ENCODE measurements at regions not wholly inside any gene's neighbourhood (a gene's known extent, or its start where the extent isn't known, plus 50 kb on each side); places are given as distances from the start of the nearest gene placed in this dataset.

GRCh38 chr16:63365649-63366304, 1329.5 kb upstream of the CDH8 start:
- POLR2A ChIA-PET: no interaction called here
- H3K27ac ChIP-seq (ENCODE audit: low read depth, low read length): no peak overlapping the region
- Mint-ChIP-seq H3K27ac (no peak overlapping the region), H3K36me3 (no peaks in the 10 kb centered on the region), H3K9me3 (peaks cover 17 to 35% (median 23%) of the 10 kb centered on the region in 5 donors), H3K4me1 (no peaks in the 10 kb centered on the region), H3K4me3 (no peak overlapping the region), H3K27me3 (no peaks in the 10 kb centered on the region)
- DNase-seq: no peak
- no peak overlapping the region for H3K4me3 ChIP-seq (ENCODE audit: low read length)
- CTCF ChIA-PET: no interaction called here
- no peaks in the 10 kb centered on the region for H3K36me3 ChIP-seq (ENCODE audit: insufficient read depth, low read length)
- H3K27me3 ChIP-seq (ENCODE audit: insufficient read depth, low read length, poor library complexity, severe bottlenecking): no peaks in the 10 kb centered on the region
- no peaks in the 10 kb centered on the region for H3K4me1 ChIP-seq (ENCODE audit: insufficient read depth, low read length)
- H3K9me3 ChIP-seq (ENCODE audit: low read length): no peaks in the 10 kb centered on the region

GRCh38 chr16:63363738-63364137, 1327.5 kb upstream of the CDH8 start:
- Mint-ChIP-seq H3K27ac (no peak overlapping the region), H3K4me3 (no peak overlapping the region), H3K36me3 (no peaks in the 10 kb centered on the region), H3K9me3 (peaks cover 16 to 41% (median 18%) of the 10 kb centered on the region in 5 donors), H3K4me1 (no peaks in the 10 kb centered on the region), H3K27me3 (no peaks in the 10 kb centered on the region)
- no peaks in the 10 kb centered on the region for H3K4me1 ChIP-seq (ENCODE audit: insufficient read depth, low read length)
- no peaks in the 10 kb centered on the region for H3K36me3 ChIP-seq (ENCODE audit: insufficient read depth, low read length)
- DNase-seq: no peak
- ChIA-PET CTCF (no interaction called here), POLR2A (no interaction called here)
- no peaks in the 10 kb centered on the region for H3K9me3 ChIP-seq (ENCODE audit: low read length)
- H3K27ac ChIP-seq (ENCODE audit: low read depth, low read length): no peak overlapping the region
- H3K4me3 ChIP-seq (ENCODE audit: low read length): no peak overlapping the region
- H3K27me3 ChIP-seq (ENCODE audit: insufficient read depth, low read length, poor library complexity, severe bottlenecking): no peaks in the 10 kb centered on the region

GRCh38 chr16:63361032-63361624, 1324.9 kb upstream of the CDH8 start:
- POLR2A ChIA-PET: no interaction called here
- no peaks in the 10 kb centered on the region for H3K27me3 Mint-ChIP-seq
- H3K27ac Mint-ChIP-seq: no peak overlapping the region
- H3K4me3 Mint-ChIP-seq: no peak overlapping the region
- CTCF ChIA-PET: no interaction called here
- H3K27ac ChIP-seq (ENCODE audit: low read depth, low read length): no peak overlapping the region
- H3K9me3 Mint-ChIP-seq: peaks cover 12 to 38% (median 20%) of the 10 kb centered on the region in 5 donors
- no peaks in the 10 kb centered on the region for H3K27me3 ChIP-seq (ENCODE audit: insufficient read depth, low read length, poor library complexity, severe bottlenecking)
- no peaks in the 10 kb centered on the region for H3K36me3 ChIP-seq (ENCODE audit: insufficient read depth, low read length)
- no peaks in the 10 kb centered on the region for H3K4me1 ChIP-seq (ENCODE audit: insufficient read depth, low read length)
- no peaks in the 10 kb centered on the region for H3K4me1 Mint-ChIP-seq
- DNase-seq: no peak
- H3K36me3 Mint-ChIP-seq: no peaks in the 10 kb centered on the region
- no peak overlapping the region for H3K4me3 ChIP-seq (ENCODE audit: low read length)
- no peaks in the 10 kb centered on the region for H3K9me3 ChIP-seq (ENCODE audit: low read length)

DNA sequence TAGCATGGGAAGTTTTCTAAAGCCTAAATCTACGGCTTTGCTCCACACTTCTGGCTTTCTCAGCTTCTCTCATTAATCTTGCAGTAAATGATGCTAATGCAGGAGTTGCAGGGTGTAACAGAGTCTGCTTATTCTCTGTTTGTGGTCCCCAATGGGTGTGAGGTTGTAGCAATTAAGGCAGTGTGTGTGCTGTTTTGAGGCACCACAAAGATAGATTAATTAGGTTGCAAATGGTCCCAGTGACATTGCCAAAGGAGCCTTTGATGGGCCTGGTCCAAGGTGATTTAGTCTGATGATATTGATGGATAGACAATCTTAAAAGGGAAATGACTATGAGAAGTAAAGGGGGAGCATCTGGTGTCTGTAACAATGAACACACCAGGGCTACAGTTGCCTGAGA, 1313.7 kb upstream of the CDH8 start:
- POLR2A ChIA-PET: no interaction called here

DNA sequence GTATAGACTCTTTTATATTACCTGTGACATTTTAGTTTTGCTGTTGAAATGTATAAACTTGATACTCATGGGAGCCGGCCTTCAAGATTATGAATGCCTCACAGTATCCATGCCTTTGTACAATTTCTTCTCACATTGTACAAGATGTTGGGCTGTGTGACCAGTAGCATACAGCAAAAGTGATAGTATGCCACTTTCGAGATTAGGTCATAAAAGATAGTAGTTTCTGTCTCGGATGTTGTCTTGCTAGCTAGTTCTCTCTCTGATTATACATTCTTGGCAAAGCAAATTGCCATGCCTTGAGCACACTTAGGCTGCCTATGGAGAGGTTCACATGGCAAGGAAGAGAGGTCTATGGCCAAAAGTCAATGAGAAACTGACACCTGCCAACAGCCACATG, 1309.8 kb upstream of the CDH8 start:
- Mint-ChIP-seq H3K4me1 (no peaks in the 10 kb centered on the region), H3K9me3 (peaks cover 9 to 40% (median 14%) of the 10 kb centered on the region in 5 donors), H3K27ac (no peak overlapping the region), H3K36me3 (no peaks in the 10 kb centered on the region), H3K27me3 (no peaks in the 10 kb centered on the region), H3K4me3 (no peak overlapping the region)
- DNase-seq: no peak
- CTCF ChIA-PET: no interaction called here
- H3K4me1 ChIP-seq (ENCODE audit: insufficient read depth, low read length): no peaks in the 10 kb centered on the region
- POLR2A ChIA-PET: no interaction called here
- H3K27ac ChIP-seq (ENCODE audit: low read depth, low read length): no peak overlapping the region
- H3K9me3 ChIP-seq (ENCODE audit: low read length): no peaks in the 10 kb centered on the region
- no peaks in the 10 kb centered on the region for H3K36me3 ChIP-seq (ENCODE audit: insufficient read depth, low read length)
- no peaks in the 10 kb centered on the region for H3K27me3 ChIP-seq (ENCODE audit: insufficient read depth, low read length, poor library complexity, severe bottlenecking)
- H3K4me3 ChIP-seq (ENCODE audit: low read length): no peak overlapping the region

More for the DNA sequence above, 1313.7 kb upstream of the CDH8 start:
- CTCF ChIA-PET: no interaction called here
- no peaks in the 10 kb centered on the region for H3K36me3 ChIP-seq (ENCODE audit: insufficient read depth, low read length)
- Mint-ChIP-seq H3K27me3 (no peaks in the 10 kb centered on the region), H3K27ac (no peak overlapping the region), H3K9me3 (peaks cover 6 to 28% (median 7%) of the 10 kb centered on the region in 5 donors), H3K36me3 (no peaks in the 10 kb centered on the region), H3K4me3 (no peak overlapping the region), H3K4me1 (no peaks in the 10 kb centered on the region)
- H3K4me3 ChIP-seq (ENCODE audit: low read length): no peak overlapping the region
- no peak for DNase-seq
- no peaks in the 10 kb centered on the region for H3K9me3 ChIP-seq (ENCODE audit: low read length)
- H3K27me3 ChIP-seq (ENCODE audit: insufficient read depth, low read length, poor library complexity, severe bottlenecking): no peaks in the 10 kb centered on the region
- no peak overlapping the region for H3K27ac ChIP-seq (ENCODE audit: low read depth, low read length)
- no peaks in the 10 kb centered on the region for H3K4me1 ChIP-seq (ENCODE audit: insufficient read depth, low read length)

GRCh38 chr16:63337264-63337663, 1301.0 kb upstream of the CDH8 start:
- POLR2A ChIA-PET: no interaction called here

DNA sequence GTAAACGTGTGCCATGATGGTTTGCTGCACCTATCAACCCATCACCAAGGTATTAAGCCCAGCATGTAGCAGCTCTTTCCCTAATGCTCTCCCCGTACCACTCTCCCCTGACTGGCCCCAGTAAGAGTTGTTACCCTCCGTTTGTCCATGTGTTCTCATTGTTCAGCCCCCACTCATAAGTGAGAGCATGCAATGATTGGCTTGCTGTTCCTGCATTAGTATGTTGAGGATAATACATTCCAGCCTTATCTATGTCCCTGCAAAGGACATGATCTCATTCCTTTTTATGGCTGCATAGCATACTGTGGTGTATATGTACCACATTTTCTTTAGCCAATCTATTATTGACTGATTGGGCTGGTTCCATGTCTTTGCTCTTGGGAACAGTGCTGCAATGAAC, 1294.9 kb upstream of the CDH8 start:
- no peak overlapping the region for H3K4me3 ChIP-seq (ENCODE audit: low read length)
- CTCF ChIA-PET: no interaction called here
- no peaks in the 10 kb centered on the region for H3K4me1 ChIP-seq (ENCODE audit: insufficient read depth, low read length)
- Mint-ChIP-seq H3K27ac (no peak overlapping the region), H3K27me3 (no peaks in the 10 kb centered on the region), H3K4me1 (no peaks in the 10 kb centered on the region), H3K36me3 (no peaks in the 10 kb centered on the region), H3K4me3 (no peak overlapping the region), H3K9me3 (peaks cover 15 to 41% (median 18%) of the 10 kb centered on the region in 5 donors)
- POLR2A ChIA-PET: no interaction called here
- H3K36me3 ChIP-seq (ENCODE audit: insufficient read depth, low read length): no peaks in the 10 kb centered on the region
- no peak for DNase-seq
- H3K9me3 ChIP-seq (ENCODE audit: low read length): no peaks in the 10 kb centered on the region
- H3K27me3 ChIP-seq (ENCODE audit: insufficient read depth, low read length, poor library complexity, severe bottlenecking): no peaks in the 10 kb centered on the region
- H3K27ac ChIP-seq (ENCODE audit: low read depth, low read length): no peak overlapping the region

More at GRCh38 chr16:63337264-63337663, 1301.0 kb upstream of the CDH8 start:
- CTCF ChIA-PET: no interaction called here
- Histone ChIP-seq H3K27ac (ENCODE audit: low read depth, low read length) (no peak overlapping the region), H3K4me3 (ENCODE audit: low read length) (no peak overlapping the region), H3K4me1 (ENCODE audit: insufficient read depth, low read length) (no peaks in the 10 kb centered on the region), H3K36me3 (ENCODE audit: insufficient read depth, low read length) (no peaks in the 10 kb centered on the region), H3K9me3 (ENCODE audit: low read length) (no peaks in the 10 kb centered on the region), H3K27me3 (ENCODE audit: insufficient read depth, low read length, poor library complexity, severe bottlenecking) (no peaks in the 10 kb centered on the region)
- Mint-ChIP-seq H3K9me3 (peaks cover 15 to 65% (median 21%) of the 10 kb centered on the region in 5 donors), H3K4me3 (no peak overlapping the region), H3K4me1 (no peaks in the 10 kb centered on the region), H3K27ac (no peak overlapping the region), H3K27me3 (no peaks in the 10 kb centered on the region), H3K36me3 (no peaks in the 10 kb centered on the region)
- DNase-seq: no peak

- H3K27ac ChIP-seq (ENCODE audit: low read depth, low read length): no peak overlapping the region
- ChIA-PET POLR2A (no interaction called here), CTCF (no interaction called here)
- Mint-ChIP-seq H3K4me3 (no peak overlapping the region), H3K36me3 (no peaks in the 10 kb centered on the region), H3K9me3 (peaks cover 11 to 30% (median 21%) of the 10 kb centered on the region in 5 donors), H3K27ac (no peak overlapping the region), H3K4me1 (no peaks in the 10 kb centered on the region), H3K27me3 (no peaks in the 10 kb centered on the region)
- no peak for DNase-seq
- H3K36me3 ChIP-seq (ENCODE audit: insufficient read depth, low read length): no peaks in the 10 kb centered on the region
- no peaks in the 10 kb centered on the region for H3K27me3 ChIP-seq (ENCODE audit: insufficient read depth, low read length, poor library complexity, severe bottlenecking)
- H3K4me3 ChIP-seq (ENCODE audit: low read length): no peak overlapping the region
- no peaks in the 10 kb centered on the region for H3K9me3 ChIP-seq (ENCODE audit: low read length)
- no peaks in the 10 kb centered on the region for H3K4me1 ChIP-seq (ENCODE audit: insufficient read depth, low read length)
These were observed 1290.6 kb upstream of the CDH8 start for GRCh38 chr16:63326736-63327339.

Data from CD8-positive, alpha-beta memory T cell (primary cell).